DND-41 (cell line): ENCODE measurements at regions not wholly inside any gene's neighbourhood (a gene's known extent, or its start where the extent isn't known, plus 50 kb on each side); places are given as distances from the start of the nearest gene placed in this dataset.

ENCODE experiments used
- ATAC-seq: fragments of 200-7000 bp; cut with Tn5 transposase; 3 replicates; pipeline ENCODE4 v1.9.1; 2021; ENCODE audit warnings: low read depth; ENCODE audit not compliant: insufficient read depth
- DNase-seq: peaks from one replicate; pipeline ENCODE4 v3.0.0-alpha.2; 2020
- H2AFZ ChIP-seq: 2 replicates; pipeline ENCODE4 v1.6.0; 2012; ENCODE audit warnings: low read depth, low read length
- H3K27ac ChIP-seq: 2 replicates; pipeline ENCODE4 v1.5.1; 2012; ENCODE audit warnings: low read length, inconsistent platforms
- H3K27me3 ChIP-seq: fragments of 200-600 bp; sonication (generic); 2 replicates; pipeline ENCODE4 v1.6.0; 2012; ENCODE audit warnings: low read length, mild to moderate bottlenecking, inconsistent platforms; ENCODE audit not compliant: insufficient read depth, poor library complexity
- H3K36me3 ChIP-seq: 2 replicates; pipeline ENCODE4 v1.5.1; 2012; ENCODE audit warnings: low read length, inconsistent platforms; ENCODE audit not compliant: insufficient read depth
- H3K4me1 ChIP-seq: 2 replicates; pipeline ENCODE4 v1.5.1; 2012; ENCODE audit warnings: mild to moderate bottlenecking, low read length; ENCODE audit not compliant: insufficient read depth
- H3K4me2 ChIP-seq: 2 replicates; pipeline ENCODE4 v1.6.0; 2012; ENCODE audit warnings: mild to moderate bottlenecking, moderate library complexity, low read length, inconsistent platforms; ENCODE audit not compliant: insufficient read depth
- H3K4me3 ChIP-seq, 2 experiments: fragments of 200-600 bp in 1 of 2; shearing (Covaris generic) in 1 of 2; 2 replicates each; pipeline ENCODE4 v1.5.1; 2012 to 2016; ENCODE audit warnings: inconsistent platforms in 2 of 2, low read length in 2 of 2, mild to moderate bottlenecking in 2 of 2, low read depth in 1 of 2, moderate library complexity in 1 of 2
- H3K79me2 ChIP-seq: 2 replicates; pipeline ENCODE4 v1.6.0; 2012; ENCODE audit warnings: low read length, inconsistent platforms; ENCODE audit not compliant: insufficient read depth
- H3K9ac ChIP-seq: 2 replicates; pipeline ENCODE4 v1.6.0; 2012; ENCODE audit warnings: low read depth, mild to moderate bottlenecking, inconsistent platforms, low read length, moderate library complexity
- H3K9me3 ChIP-seq: 2 replicates; pipeline ENCODE4 v1.5.1; 2012; ENCODE audit warnings: low read length, moderate library complexity, mild to moderate bottlenecking, inconsistent platforms; ENCODE audit not compliant: insufficient read depth, severe bottlenecking
- H4K20me1 ChIP-seq: 2 replicates; pipeline ENCODE4 v1.6.0; 2012; ENCODE audit warnings: low read length; ENCODE audit not compliant: insufficient read depth
- EZH2 ChIP-seq: IDR thresholded peaks from 3 replicates; pipeline ENCODE4 v1.6.1; 2012; ENCODE audit warnings: borderline replicate concordance, low read depth, mild to moderate bottlenecking, moderate library complexity, low read length, inconsistent platforms; ENCODE audit not compliant: severe bottlenecking
- TF ChIP-seq, protein P1 (sequence below): IDR thresholded peaks from 2 replicates; pipeline ENCODE4 v1.5.1; 2012; ENCODE audit warnings: borderline replicate concordance, low read length, moderate library complexity, mild to moderate bottlenecking; ENCODE audit not compliant: poor library complexity, severe bottlenecking; ENCODE audit errors: extremely low read depth

DNA sequence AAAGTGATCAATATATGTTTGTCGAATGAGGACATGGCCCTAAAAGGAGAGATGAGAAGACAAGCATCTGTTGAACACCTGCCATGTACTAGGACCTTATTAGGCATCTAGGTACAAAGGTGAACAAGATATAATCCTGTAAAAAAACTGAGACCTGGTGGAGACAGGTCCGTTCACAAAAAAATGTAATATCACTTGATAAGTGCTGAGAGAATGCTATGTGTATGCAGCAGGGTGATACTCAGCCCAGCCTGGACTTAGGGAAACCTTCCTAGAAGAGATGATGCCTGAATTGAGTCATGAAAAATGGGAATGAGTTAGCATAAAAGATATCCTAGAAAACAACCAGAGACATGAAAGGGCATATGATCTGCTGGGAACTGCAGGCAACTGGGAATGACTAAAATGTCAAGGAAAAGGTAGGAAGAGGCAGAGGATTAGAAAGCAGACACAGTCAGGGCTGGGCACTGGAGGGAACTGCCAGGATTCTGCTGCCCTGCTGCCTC, 108.5 kb downstream of the ADRB2 start:
- Histone ChIP-seq H3K36me3 (no peaks in the 10 kb centered on the region), H3K9ac (no peak overlapping the region), H3K4me1 (no peaks in the 10 kb centered on the region), H4K20me1 (no peaks in the 10 kb centered on the region), H3K79me2 (no peaks in the 10 kb centered on the region), H3K9me3 (no peaks in the 10 kb centered on the region), H3K4me3 (no peak overlapping the region), H3K27ac (no peak overlapping the region), H2AFZ (no peak overlapping the region), H3K27me3 (peaks cover 4% of the 10 kb centered on the region), H3K4me2 (no peak overlapping the region)
- ATAC-seq = no peak
- TF ChIP-seq, protein P1, sequence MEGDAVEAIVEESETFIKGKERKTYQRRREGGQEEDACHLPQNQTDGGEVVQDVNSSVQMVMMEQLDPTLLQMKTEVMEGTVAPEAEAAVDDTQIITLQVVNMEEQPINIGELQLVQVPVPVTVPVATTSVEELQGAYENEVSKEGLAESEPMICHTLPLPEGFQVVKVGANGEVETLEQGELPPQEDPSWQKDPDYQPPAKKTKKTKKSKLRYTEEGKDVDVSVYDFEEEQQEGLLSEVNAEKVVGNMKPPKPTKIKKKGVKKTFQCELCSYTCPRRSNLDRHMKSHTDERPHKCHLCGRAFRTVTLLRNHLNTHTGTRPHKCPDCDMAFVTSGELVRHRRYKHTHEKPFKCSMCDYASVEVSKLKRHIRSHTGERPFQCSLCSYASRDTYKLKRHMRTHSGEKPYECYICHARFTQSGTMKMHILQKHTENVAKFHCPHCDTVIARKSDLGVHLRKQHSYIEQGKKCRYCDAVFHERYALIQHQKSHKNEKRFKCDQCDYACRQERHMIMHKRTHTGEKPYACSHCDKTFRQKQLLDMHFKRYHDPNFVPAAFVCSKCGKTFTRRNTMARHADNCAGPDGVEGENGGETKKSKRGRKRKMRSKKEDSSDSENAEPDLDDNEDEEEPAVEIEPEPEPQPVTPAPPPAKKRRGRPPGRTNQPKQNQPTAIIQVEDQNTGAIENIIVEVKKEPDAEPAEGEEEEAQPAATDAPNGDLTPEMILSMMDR = no peak
- no peak for TF ChIP-seq EZH2
- no peak for DNase-seq

DNA sequence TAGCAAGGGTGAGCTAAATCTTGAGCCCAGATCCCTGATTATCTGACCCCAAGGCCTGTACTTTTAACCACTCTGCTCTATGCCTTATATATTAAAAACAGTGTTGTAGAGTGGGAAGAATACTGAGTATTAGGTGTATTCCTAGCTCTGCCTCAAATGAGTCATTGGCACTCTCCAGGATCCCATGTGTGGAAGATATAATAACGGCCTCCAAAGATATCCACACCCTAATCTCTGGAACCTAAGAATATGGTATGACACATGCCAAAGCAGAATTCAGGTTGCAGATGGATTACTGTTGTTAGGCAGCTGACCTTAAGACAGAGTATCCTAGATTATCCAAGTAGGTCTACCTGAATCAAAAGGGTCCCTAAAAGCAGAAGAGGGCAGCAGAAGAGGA, 110.8 kb downstream of the ADRB2 start:
- no peak for DNase-seq
- Histone ChIP-seq H3K27me3 (no peaks in the 10 kb centered on the region), H3K9ac (no peak overlapping the region), H4K20me1 (no peaks in the 10 kb centered on the region), H3K9me3 (no peaks in the 10 kb centered on the region), H2AFZ (no peak overlapping the region), H3K79me2 (no peaks in the 10 kb centered on the region), H3K4me3 (no peak overlapping the region), H3K4me1 (no peaks in the 10 kb centered on the region), H3K36me3 (no peaks in the 10 kb centered on the region), H3K4me2 (no peak overlapping the region), H3K27ac (no peak overlapping the region)
- TF ChIP-seq, protein P1 = no peak
- no peak for TF ChIP-seq EZH2
- no peak for ATAC-seq

DNA sequence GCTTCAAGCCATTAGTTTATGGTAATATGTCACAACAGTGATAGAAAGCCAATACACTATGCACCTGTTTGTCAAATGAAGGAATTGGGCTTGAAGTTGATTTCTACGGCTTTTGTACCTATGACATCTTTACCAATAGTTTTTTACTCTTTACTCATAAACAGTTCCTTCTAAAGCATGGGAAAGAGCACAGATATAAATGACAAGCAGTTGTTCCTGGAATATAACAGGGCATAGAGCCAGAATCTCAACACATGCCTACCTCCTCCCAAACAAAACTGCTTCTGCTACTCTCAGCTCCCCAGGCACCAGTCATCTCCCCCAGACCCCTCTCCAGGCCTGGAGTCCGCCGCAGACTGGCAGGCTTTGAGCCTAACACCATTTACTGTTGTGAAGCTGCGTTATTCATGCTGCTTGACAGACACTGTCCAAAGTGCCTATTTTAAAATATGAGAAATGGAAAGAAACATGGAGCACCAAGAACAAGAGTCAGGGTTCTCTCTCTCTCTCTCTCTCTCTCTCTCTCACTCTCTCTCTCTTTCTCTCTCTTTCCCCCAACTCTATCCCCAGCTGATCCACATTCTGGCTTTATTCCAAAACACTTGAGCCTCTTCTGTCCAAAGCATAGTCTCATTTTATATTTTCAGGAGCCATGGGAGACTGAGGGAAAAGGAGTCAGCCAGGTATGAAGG, 111.6 kb downstream of the ADRB2 start:
- H4K20me1 ChIP-seq = no peaks in the 10 kb centered on the region
- no peak overlapping the region for H3K9ac ChIP-seq
- no peak overlapping the region for H3K27ac ChIP-seq
- H3K4me3 ChIP-seq = no peak overlapping the region
- no peak overlapping the region for H3K4me2 ChIP-seq
- no peaks in the 10 kb centered on the region for H3K4me1 ChIP-seq
- no peaks in the 10 kb centered on the region for H3K9me3 ChIP-seq
- no peaks in the 10 kb centered on the region for H3K79me2 ChIP-seq
- DNase-seq = no peak
- TF ChIP-seq, protein P1 = no peak
- TF ChIP-seq EZH2 = no peak
- H3K36me3 ChIP-seq = no peaks in the 10 kb centered on the region
- H3K27me3 ChIP-seq = no peaks in the 10 kb centered on the region
- H2AFZ ChIP-seq = no peak overlapping the region
- ATAC-seq = no peak
